Large intestine (tissue), 3 donors: ENCODE measurements at regions not wholly inside any gene's neighbourhood (a gene's known extent, or its start where the extent isn't known, plus 50 kb on each side); places are given as distances from the start of the nearest gene placed in this dataset.

Experiments
- DNase-seq, 2 donors: peaks; one replicate each; pipeline versions ENCODE4 v3.0.0 to v3.0.0-alpha.2; 2013
- H3K27ac ChIP-seq: one replicate; pipeline ENCODE4 v1.5.1; 2013; ENCODE audit warnings: low read length
- H3K27me3 ChIP-seq: 2 replicates; pipeline ENCODE4 v1.6.1; 2013; ENCODE audit warnings: low read length; ENCODE audit not compliant: control insufficient read depth, insufficient read depth
- H3K36me3 ChIP-seq: 2 replicates; pipeline ENCODE4 v1.6.1; 2013; ENCODE audit warnings: low read length; ENCODE audit not compliant: control insufficient read depth, insufficient read depth
- H3K4me1 ChIP-seq: one replicate; pipeline ENCODE4 v1.6.1; 2013; ENCODE audit warnings: low read length; ENCODE audit not compliant: control insufficient read depth, insufficient read depth
- H3K4me3 ChIP-seq: one replicate; pipeline ENCODE4 v1.5.1; 2013; ENCODE audit warnings: low read length
- H3K9me3 ChIP-seq: one replicate; pipeline ENCODE4 v1.6.1; 2013; ENCODE audit warnings: mild to moderate bottlenecking, low read depth, low read length, moderate library complexity; ENCODE audit not compliant: control insufficient read depth
- WGBS: methylation state at CpG from one replicate; pipeline ENCODE4 v1.1.5; 2013; ENCODE audit warnings: low lambda C conversion rate; ENCODE audit not compliant: insufficient coverage; 5-methylcytosine and 5-hydroxymethylcytosine counted together

DNA sequence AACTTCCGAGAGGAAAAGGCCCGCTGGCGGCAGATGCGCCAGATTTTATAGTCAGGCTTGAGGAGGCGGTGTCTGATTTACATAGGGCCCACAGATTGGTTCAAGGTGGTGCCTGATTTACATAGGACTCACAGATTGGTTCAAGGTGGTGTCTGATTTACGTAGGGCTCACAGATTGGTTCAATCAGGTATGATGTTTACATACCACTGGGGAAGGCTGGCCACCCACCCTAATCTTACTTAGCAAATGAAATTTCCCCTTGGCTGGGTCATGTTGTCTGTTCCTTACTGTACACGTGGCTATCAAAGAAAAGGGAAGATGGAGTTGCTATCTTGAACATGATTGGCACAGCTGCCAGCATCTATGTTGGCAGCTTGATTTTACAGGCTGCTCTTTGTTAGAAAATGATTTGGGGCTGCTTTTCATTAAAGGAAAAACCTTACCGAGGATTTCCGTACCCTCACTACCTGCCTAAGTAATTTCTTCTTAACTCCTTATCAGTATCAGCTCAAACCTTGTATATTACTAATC is 96.3 kb downstream of the SETD4 start:
- no CpG with 5 or more reads among the region's 9 CpGs for WGBS
- H3K9me3 ChIP-seq = no peaks in the 10 kb centered on the region
- H3K4me3 ChIP-seq = no peak overlapping the region
- H3K4me1 ChIP-seq = no peaks in the 10 kb centered on the region
- no peaks in the 10 kb centered on the region for H3K27me3 ChIP-seq
- DNase-seq = no peak
- H3K36me3 ChIP-seq = no peaks in the 10 kb centered on the region
- H3K27ac ChIP-seq = no peak overlapping the region

DNA sequence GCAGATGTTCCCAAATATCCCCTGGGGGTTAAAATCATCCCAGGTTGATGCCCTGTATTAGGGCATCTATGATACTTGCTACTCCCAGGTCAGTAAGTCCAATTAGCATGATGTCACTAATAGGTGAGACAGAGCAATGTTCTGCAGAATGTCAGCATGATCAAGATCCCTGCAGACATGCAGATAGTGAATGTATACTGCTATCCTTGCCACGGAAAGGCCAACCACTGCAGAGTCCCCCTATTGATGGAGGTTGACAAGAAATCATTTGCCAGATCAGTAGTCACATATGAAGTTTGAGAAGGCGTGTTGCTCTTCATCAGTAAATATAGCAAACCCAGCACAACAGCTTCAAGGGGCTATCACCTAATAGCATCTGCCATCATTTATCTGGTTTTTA is 97.4 kb downstream of the SETD4 start:
- no peak overlapping the region for H3K27ac ChIP-seq
- WGBS = no CpG with 5 or more reads among the region's 2 CpGs
- H3K4me3 ChIP-seq = no peak overlapping the region
- H3K27me3 ChIP-seq = no peaks in the 10 kb centered on the region
- no peaks in the 10 kb centered on the region for H3K9me3 ChIP-seq
- H3K36me3 ChIP-seq = no peaks in the 10 kb centered on the region
- H3K4me1 ChIP-seq = no peaks in the 10 kb centered on the region
- no peak for DNase-seq

DNA sequence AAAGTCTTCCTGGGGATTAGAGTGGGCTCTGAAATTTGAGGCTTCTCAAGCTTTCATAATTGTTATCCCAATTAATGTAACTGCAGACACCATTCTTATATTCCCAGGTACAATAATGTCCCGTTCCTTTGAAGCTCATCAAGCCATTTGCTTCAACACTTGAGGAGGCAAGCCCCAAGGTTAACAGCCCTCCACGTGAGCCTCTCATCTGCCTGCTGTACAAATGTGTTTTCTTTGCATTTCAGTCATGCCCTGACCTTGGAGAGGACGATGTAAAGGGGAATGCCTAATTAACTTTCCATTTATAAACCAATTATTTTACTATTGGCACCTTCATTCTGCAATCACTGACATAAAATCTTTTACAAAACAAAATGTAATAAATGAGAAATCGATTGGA is 106.3 kb downstream of the SETD4 start:
- Histone ChIP-seq H3K4me1 (peaks cover 17% of the 10 kb centered on the region), H3K27me3 (no peaks in the 10 kb centered on the region), H3K36me3 (no peaks in the 10 kb centered on the region), H3K9me3 (no peaks in the 10 kb centered on the region), H3K4me3 (no peak overlapping the region), H3K27ac (peak overlapping the region; percentile 57)
- whole genome bisulfite sequencing = 40% methylated on average over 2 of the region's 4 CpGs
- no peak for DNase-seq

DNA sequence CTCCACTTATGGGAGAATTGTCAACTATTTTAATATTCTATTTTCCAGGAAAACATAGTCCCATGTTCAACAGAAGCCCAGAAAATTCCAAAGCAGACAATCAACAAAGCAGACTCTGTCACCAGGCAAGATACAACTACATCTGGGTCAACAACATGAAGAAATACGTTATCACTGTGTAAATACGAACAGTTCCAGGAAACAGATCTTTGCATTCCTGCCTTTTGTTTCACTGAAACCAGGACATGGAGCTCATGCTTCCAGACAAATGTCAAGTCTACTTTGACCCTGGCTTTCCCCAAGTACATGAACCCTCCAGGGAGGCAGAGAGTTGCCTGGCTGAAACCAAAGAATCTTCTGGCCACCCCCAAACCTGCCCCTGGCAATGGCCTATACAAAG is 106.7 kb downstream of the SETD4 start:
- DNase-seq = peak; percentile 52 to 73
- no CpG with 5 or more reads among the region's 2 CpGs for WGBS
- Histone ChIP-seq H3K4me1 (peaks cover 17% of the 10 kb centered on the region), H3K36me3 (no peaks in the 10 kb centered on the region), H3K27ac (peak overlapping the region; percentile 57), H3K4me3 (no peak overlapping the region), H3K9me3 (no peaks in the 10 kb centered on the region), H3K27me3 (no peaks in the 10 kb centered on the region)

DNA sequence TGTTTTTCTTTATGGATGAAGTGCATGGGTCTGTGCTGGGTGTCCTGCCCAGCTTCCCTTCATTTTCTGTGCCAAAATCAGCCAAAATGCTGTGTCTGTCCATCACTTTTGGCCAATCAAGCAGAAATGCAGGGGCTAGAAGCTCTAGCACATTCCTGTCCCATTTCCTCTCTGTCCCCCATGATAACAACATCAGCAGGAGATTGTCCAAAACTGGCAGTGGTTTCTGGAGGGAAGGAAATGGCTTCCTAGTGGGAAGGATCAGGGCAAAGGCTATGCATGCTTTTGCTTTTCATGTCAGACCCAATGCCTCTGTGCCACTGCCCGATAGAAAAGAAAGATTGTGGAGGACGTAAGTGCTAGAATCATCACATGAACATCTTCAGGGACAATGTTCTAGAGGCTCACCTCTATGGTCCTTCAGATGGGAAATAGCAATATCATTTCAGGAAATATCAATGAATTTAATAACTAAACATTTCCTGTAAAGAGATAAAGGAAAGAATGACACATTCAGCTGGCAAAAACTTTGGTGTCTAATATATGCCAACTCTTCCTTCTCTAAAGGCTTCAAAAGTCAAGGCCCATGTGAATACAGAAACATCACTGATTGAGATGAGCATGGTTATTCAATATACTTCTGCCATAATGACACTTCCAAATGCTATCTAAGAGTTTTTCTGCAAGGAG is 107.5 kb downstream of the SETD4 start:
- Histone ChIP-seq H3K27ac (peak overlapping the region; percentile 57), H3K9me3 (no peaks in the 10 kb centered on the region), H3K4me1 (peaks cover 17% of the 10 kb centered on the region), H3K27me3 (no peaks in the 10 kb centered on the region), H3K36me3 (no peaks in the 10 kb centered on the region), H3K4me3 (no peak overlapping the region)
- WGBS = no CpG with 5 or more reads among the region's 2 CpGs
- DNase-seq = no peak

DNA sequence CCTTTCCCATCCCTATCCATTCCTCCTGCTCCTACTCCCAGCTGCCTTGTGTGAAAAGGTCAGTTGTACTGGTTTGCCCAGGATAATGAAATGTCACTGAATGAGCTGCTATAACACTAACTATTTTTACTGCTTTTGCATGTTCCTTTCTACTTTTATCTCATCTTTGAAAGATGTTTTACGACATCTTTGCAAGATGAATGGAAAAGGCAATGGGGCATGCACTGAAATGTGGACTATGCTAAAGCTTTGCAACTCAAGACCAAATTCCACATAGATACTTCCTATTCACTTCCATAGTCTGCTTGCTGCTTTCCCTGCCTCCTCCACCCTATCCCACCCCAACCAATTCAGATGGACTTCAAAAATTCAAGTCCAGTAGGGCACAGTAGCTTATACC is 111.3 kb downstream of the SETD4 start:
- H3K9me3 ChIP-seq = no peaks in the 10 kb centered on the region
- WGBS = no CpG with 5 or more reads among the region's 1 CpG
- no peaks in the 10 kb centered on the region for H3K27me3 ChIP-seq
- peak in 1 of 2 donors; percentile 59 for DNase-seq
- H3K4me1 ChIP-seq = peaks cover 14% of the 10 kb centered on the region
- H3K36me3 ChIP-seq = no peaks in the 10 kb centered on the region
- no peak overlapping the region for H3K4me3 ChIP-seq
- no peak overlapping the region for H3K27ac ChIP-seq

DNA sequence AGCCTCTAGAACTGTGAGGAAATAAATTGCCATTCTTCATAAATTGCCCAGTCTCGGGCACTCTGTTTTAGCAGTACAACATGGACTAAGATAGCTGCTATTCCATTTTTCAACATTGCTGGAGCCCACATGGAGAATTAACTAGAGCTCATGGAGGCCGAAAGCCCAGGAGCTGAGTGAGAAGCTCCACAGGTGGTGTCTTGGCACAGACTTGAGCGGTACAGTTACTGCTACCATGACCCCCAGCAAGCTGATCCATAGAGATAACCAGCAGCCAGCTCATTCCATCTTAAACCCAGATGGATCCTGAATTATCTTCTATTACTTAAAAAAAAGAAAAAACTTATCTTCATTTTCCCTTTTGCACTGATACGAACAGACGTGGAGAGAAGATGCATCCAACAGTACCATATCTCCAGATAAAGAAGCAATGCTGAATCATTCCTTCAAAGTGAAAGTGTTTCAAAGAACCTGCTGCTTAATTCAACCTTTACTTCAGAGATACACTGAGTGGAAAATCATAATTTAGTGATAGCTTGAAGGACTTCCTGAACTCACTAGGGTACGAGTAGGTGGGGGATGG is 115.1 kb downstream of the SETD4 start:
- Histone ChIP-seq H3K36me3 (no peaks in the 10 kb centered on the region), H3K27ac (no peak overlapping the region), H3K4me3 (no peak overlapping the region), H3K4me1 (no peaks in the 10 kb centered on the region), H3K27me3 (no peaks in the 10 kb centered on the region), H3K9me3 (no peaks in the 10 kb centered on the region)
- 94% methylated on average over 2 of the region's 6 CpGs for WGBS
- no peak for DNase-seq

DNA sequence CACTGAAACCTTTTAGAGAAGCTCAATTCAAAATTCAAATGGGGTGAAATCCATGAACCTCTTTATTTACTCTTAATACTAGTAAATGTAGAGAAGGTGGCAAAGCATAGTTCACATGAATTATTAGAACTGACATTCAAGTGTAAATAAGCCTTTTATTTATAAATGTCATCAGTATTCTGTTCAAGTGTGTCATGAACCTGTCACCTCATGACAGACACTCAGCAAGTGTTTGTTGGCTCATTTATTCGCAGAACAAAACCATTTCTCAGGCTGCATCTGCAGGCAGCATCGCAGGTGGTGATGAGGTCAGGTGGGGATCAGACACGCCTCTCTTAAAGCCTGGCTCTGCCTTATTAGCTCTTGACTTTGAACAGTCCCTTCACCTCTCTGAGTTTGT is 116.6 kb downstream of the SETD4 start:
- Histone ChIP-seq H3K4me1 (no peaks in the 10 kb centered on the region), H3K27me3 (no peaks in the 10 kb centered on the region), H3K27ac (no peak overlapping the region), H3K9me3 (no peaks in the 10 kb centered on the region), H3K36me3 (no peaks in the 10 kb centered on the region), H3K4me3 (no peak overlapping the region)
- WGBS = no CpG with 5 or more reads among the region's 3 CpGs
- peak in 1 of 2 donors; percentile 33 for DNase-seq

DNA sequence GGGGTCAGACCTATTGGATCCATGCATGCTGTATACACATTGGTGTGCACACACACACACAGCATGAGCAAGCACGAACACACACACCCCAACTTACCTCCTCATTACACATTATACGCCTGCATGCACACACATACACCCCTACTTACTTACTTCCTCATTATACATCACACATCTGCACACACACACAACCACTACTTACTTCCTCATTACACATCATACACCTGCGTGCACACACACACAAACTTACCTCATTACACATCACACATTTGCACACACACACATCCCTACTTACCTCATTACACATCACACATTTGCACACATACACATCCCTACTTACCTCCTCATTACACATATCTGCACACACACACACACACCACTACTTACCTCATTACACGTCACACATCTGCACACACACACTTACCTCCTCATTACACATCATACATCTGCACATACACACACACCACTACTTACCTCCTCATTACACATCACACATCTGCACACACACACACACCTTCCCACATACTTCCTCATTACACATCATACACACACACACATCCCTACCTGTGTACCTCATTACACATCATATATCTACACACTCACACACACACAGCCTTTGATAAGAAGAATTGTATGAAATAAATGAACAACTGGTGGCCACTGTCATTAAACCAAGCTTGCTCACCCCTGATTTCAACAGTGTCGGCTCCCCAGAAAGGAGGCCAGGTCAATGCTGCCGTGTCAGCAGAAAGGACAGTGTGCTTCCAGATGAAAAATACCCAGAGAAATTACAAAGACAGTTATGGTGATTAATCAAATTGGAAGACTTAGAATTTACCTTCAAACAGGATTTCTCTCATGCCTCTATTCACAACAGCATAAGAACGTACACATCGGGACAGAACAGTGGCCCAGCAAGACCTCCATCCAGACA is 117.8 kb downstream of the SETD4 start:
- no peak for DNase-seq
- Histone ChIP-seq H3K36me3 (no peaks in the 10 kb centered on the region), H3K27ac (no peak overlapping the region), H3K27me3 (no peaks in the 10 kb centered on the region), H3K4me1 (no peaks in the 10 kb centered on the region), H3K9me3 (no peaks in the 10 kb centered on the region), H3K4me3 (no peak overlapping the region)
- WGBS = 100% methylated on average over 3 of the region's 8 CpGs
